COLO668 (cell line): ENCODE measurements at regions not wholly inside any gene's neighbourhood (a gene's known extent, or its start where the extent isn't known, plus 50 kb on each side); places are given as distances from the start of the nearest gene placed in this dataset.

Experiments
- DNase-seq: peaks from one replicate; lab custom pipeline; 2025; ENCODE audit not compliant: unreplicated experiment; lab: John Stamatoyannopoulos, UW

- no peak for DNase-seq
These were observed 310.1 kb downstream of the PRL start for GRCh38 chr6:21986703-21987102.

- no peak for DNase-seq
These were observed 309.3 kb downstream of the PRL start for GRCh38 chr6:21987501-21987957.

- no peak for DNase-seq
These were observed 306.3 kb downstream of the PRL start for GRCh38 chr6:21990577-21990976.

DNA sequence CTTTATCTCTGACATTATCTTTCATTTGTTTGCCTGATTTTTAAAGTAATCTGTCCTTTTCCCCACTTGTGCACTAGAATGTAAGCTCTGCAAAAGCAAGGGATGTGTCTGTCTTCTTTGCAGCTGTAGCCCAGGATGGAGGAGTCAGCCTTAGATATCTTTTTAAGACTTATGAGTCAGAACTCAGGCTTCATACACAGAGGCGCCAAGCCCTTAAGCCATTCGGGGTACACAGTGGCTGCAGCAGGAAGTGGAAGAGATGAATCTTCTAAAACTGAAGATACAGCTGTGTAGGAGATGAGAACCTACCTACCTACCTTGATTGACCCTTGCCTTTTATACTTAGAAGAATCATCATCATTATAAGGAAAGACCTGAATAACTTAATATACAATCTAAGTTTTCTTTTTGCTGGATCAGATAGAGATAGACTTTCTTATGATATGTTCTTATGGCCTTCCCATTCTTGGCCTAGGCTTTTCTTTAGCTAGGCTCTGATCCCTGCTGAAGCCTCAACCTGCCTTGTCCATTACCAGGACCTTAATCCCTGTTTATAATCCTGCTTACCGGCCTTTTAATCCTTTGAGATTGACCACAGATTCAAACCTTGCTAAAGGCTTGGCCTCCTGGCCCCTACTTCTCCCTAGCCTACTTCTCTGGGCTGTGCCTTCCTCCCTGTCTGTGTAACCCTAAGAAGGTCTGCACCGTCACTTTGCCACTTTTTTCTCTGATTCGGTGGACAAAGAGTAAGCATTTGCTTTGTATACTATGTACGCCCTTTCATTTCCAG, 304.5 kb downstream of the PRL start:
- DNase-seq = no peak

DNA sequence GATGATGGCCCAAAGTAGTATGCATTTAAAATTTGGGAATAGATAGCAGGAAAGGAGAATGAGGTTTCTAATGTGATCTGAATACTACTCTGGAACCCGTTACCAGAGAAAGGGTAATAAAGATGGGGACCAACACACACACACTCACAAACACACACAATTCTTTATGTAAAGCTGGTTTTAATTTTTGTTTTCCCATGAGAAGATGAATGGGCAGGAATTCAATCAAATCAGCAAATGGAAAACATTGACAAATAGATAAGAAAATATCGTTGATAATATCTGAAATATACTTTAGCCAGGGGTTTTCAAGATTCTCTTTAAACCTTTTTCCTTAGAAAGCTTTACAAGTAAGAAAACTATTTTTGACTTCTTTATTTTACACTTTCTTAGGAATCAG, 303.0 kb downstream of the PRL start:
- no peak for DNase-seq

DNA sequence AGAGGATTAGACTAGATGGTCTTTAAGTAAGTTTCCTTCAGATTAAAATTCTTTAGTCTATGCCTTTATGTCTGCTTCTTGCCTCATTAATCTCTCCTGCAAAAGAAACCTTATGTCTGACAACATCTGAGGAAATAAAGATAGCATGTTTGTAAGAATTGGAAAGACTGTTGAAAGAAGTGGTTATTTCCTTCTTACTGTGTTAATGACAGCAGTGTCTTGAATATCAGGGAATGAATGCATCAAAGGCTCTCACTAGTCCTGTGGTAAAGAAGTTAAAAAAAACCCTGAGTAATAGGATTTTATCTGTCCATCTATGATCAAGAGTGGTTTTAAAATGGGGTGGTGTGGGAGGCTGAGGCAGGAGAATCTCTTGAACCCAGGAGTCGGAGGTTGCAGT, 302.0 kb downstream of the PRL start:
- no peak for DNase-seq

DNA sequence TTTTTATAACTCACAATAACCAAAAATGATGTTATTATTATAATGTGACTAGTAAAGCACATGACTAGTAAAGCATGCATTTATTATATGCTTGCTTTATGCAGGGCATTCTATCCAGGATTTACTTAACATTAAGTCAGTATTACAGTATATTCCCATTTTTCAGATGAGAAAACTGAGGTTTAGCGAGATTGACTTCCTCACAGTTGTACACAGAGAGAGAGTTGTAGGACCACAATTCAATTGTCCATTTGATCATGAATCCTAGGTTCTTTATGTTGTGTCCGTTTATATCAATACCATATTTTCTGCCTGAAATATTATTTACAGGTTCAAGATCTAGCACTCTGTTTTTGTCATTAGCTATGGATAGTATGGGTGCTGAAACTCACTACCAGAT, 301.5 kb downstream of the PRL start:
- no peak for DNase-seq

GRCh38 chr6:21996425-21997118, 300.3 kb downstream of the PRL start:
- no peak for DNase-seq

DNA sequence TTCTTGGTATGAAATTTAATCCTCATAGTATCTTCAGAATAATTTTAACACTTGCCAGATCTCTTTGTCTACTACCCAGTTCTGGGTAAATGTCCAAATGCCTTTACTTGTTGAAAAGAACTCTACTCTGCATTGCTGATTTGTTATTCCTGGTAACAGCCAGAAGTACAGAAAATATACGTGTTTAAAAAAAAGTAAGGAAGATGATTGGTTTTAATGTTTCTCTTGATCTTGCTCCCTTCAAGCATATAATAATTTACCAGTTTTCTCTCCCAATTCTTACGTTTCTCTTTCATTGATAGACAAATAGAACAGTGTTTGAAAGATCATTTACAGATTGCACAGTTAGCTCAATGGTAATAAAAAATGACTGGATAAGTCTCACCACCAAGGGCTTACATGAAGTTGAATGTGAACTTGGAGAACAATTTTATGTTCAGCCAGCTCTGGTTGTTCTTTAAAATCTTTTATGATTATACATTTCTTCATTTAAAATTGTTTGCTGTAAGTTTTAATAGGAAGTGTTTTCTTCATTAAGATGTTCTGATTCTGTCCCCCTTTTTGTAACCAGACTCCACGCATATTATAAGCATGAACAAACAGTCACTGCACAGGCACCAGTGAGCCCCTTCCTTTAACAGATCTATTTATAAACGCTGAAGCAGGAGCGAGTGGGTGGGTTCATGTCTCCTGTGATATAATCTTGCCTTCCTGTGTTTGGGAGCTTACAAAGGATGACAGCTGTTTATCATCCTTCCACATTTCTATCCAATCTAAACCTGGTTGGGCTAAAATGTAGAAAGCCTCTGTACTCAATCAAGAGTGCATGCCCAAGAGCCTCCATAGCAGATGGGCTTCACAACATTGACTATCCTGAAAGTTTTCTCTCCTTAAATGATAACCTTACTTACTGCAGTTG, 299.5 kb downstream of the PRL start:
- DNase-seq = no peak

DNA sequence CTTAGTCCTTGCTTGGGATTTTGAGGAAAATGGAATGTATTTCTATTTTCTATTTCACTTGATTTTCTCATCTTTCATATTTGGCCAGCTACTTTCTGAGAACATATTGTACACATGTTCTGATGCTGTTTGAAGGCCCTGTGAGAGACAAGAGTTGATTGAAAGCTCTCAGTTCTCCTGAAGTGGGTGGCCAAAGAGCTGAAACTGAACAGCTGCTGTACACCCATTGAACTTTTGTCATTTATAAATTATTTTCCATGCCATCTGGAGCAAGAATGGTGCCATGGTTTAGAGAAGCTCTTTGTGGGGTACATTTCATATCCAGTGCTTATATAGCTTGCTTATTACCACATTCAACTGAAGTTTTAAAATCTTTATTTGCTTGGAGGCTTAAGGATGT, 298.3 kb downstream of the PRL start:
- no peak for DNase-seq

- DNase-seq = no peak
These were observed 297.8 kb downstream of the PRL start for GRCh38 chr6:21999012-21999528.

- DNase-seq = no peak
These were observed 297.1 kb downstream of the PRL start for GRCh38 chr6:21999741-22000140.

GRCh38 chr6:22001396-22002027, 295.3 kb downstream of the PRL start:
- DNase-seq = no peak

DNA sequence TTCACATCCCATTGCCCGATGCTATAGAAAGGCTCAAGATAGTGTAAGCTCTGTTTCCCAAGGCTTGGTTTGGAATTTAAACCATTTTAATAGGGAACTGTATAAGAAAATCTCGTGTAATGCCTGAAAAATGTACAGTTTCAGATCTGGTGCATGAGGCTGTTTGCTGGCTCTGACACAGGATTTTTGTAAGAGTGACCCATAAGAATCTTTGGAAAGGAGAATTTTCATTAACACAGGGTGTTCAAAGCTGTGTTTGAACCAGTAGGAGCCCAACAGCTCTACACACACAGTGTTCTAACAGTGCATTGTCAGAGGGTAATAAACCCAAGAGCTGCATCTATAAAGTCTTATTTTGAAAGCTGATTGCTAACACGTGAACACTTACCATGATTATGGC, 293.5 kb downstream of the PRL start:
- no peak for DNase-seq

DNA sequence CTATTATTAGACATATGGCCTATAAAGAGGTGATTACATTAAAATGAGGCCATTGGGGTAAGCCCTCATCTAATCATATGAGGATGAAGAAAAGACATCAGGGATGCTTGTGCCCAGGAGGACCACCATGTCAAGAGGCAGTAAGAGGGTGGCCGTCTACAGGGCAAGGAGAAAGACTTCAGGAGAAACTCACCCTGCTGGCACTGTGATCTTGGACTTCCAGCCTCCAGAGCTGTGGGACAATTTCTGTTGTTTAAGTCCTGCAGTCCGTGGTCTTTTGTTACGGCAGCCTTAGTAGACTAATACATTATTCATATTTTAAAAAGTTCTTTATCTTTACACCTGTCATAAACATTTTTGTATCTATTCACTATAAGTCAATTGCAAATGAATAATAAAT, 290.0 kb downstream of the PRL start:
- DNase-seq = no peak

- DNase-seq = no peak
These were observed 289.4 kb downstream of the PRL start for GRCh38 chr6:22007469-22007868.

DNA sequence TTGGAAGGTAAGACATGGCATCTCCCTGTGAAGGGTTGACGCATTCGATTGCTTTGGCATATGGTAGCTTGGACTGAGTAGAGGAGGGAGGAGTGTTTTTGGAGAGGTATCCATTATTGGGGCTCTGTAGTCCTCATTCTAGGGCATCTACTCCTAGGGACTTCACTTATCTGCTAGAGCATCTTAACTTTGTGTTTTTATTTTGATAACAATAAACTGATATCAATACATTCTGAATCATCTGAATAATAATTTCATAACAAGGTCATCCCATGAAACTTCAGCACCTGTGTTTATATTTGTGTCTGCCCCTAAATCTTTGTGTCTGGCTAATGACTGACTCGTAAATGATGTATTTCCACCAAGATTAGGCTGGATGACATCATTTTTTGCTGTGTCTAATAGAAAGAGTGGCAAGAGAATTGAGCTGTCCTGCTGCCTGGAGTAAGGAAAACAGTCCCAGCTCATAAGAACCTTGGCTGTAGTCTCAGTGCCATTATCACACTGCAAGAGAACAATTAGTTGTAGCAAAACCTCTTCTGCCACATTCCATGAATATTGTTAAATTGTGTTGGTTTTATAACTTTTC, 288.5 kb downstream of the PRL start:
- DNase-seq = no peak

- DNase-seq = no peak
These were observed 286.7 kb downstream of the PRL start for GRCh38 chr6:22010102-22010501.

GRCh38 chr6:22015216-22015615, 281.6 kb downstream of the PRL start:
- no peak for DNase-seq

DNA sequence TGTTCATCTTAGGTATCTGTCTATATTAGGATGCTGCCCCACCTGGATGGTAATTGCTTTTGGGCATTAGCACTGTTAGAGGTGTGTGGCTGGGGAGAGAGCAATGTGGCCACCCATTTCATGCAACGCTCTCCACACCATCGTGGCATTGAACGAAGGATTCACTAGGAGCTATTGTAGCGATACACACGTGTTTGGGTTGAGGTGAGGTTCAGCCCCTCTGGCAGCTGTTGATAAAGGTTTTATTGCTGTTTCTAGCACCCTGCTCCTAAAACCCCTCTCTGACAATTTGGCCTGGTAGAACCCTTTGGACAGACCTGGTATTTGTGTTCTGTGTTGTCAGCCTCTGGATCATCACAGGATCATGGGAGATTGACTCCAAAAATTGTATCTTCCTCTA, 280.9 kb downstream of the PRL start:
- no peak for DNase-seq
